OCI-LY1 (cell line): ENCODE measurements at regions not wholly inside any gene's neighbourhood (a gene's known extent, or its start where the extent isn't known, plus 50 kb on each side); places are given as distances from the start of the nearest gene placed in this dataset.

ENCODE experiments used
- EZH2 ChIP-seq: fragments of 200-600 bp; sonication (generic), shearing (Covaris generic); IDR thresholded peaks from 2 replicates; pipeline ENCODE4 v1.8.0; 2017; ENCODE audit warnings: borderline replicate concordance, mixed run types, mild to moderate bottlenecking, antibody characterized with exemption, low read length, moderate library complexity, mixed read lengths
- TF ChIP-seq, protein P1 (sequence below): fragments of 200-600 bp; sonication (generic), shearing (Covaris generic); IDR thresholded peaks from 2 replicates; pipeline ENCODE4 v1.5.1; 2017; ENCODE audit warnings: mild to moderate bottlenecking, antibody characterized with exemption, low read length, moderate library complexity, mixed read lengths

GRCh38 chr2:71791061-71791450 is 337.7 kb downstream of the DYSF start:
- no peak for TF ChIP-seq EZH2
- TF ChIP-seq, protein P1, sequence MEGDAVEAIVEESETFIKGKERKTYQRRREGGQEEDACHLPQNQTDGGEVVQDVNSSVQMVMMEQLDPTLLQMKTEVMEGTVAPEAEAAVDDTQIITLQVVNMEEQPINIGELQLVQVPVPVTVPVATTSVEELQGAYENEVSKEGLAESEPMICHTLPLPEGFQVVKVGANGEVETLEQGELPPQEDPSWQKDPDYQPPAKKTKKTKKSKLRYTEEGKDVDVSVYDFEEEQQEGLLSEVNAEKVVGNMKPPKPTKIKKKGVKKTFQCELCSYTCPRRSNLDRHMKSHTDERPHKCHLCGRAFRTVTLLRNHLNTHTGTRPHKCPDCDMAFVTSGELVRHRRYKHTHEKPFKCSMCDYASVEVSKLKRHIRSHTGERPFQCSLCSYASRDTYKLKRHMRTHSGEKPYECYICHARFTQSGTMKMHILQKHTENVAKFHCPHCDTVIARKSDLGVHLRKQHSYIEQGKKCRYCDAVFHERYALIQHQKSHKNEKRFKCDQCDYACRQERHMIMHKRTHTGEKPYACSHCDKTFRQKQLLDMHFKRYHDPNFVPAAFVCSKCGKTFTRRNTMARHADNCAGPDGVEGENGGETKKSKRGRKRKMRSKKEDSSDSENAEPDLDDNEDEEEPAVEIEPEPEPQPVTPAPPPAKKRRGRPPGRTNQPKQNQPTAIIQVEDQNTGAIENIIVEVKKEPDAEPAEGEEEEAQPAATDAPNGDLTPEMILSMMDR, result no peak
